Astrocyte (in vitro differentiated cells and primary cell): ENCODE measurements at regions not wholly inside any gene's neighbourhood (a gene's known extent, or its start where the extent isn't known, plus 50 kb on each side); places are given as distances from the start of the nearest gene placed in this dataset.

ENCODE experiments used
- DNase-seq: peaks from one replicate; pipeline ENCODE4 v3.0.0-alpha.2; 2010; ENCODE audit warnings: low read depth
- FAIRE-seq: peaks from 2 replicates; lab custom pipeline; 2011; peaks lifted over from hg19 to GRCh38; lab: Jason Lieb, UNC
- H2AFZ ChIP-seq: 2 replicates; pipeline ENCODE4 v1.6.0; 2012; ENCODE audit warnings: low read depth, low read length, inconsistent platforms
- H3K27ac ChIP-seq: 2 replicates; pipeline ENCODE4 v1.5.1; 2011; ENCODE audit warnings: low read depth, low read length, inconsistent platforms
- H3K27me3 ChIP-seq: 2 replicates; pipeline ENCODE4 v1.6.0; 2011; ENCODE audit warnings: low read length, inconsistent platforms; ENCODE audit not compliant: insufficient read depth
- H3K36me3 ChIP-seq: 2 replicates; pipeline ENCODE4 v1.5.1; 2011; ENCODE audit warnings: low read length, inconsistent platforms; ENCODE audit not compliant: insufficient read depth
- H3K4me1 ChIP-seq: 2 replicates; pipeline ENCODE4 v1.5.1; 2011; ENCODE audit warnings: low read length, inconsistent platforms; ENCODE audit not compliant: insufficient read depth
- H3K4me2 ChIP-seq: 2 replicates; pipeline ENCODE4 v1.6.0; 2012; ENCODE audit warnings: low read length, inconsistent platforms
- H3K4me3 ChIP-seq: 2 replicates; pipeline ENCODE4 v1.5.1; 2011; ENCODE audit warnings: low read depth, mild to moderate bottlenecking, low read length, inconsistent platforms; ENCODE audit not compliant: insufficient read depth
- H3K79me2 ChIP-seq: 2 replicates; pipeline ENCODE4 v1.6.0; 2012; ENCODE audit warnings: mild to moderate bottlenecking, low read length, inconsistent platforms; ENCODE audit not compliant: insufficient read depth
- H3K9ac ChIP-seq: 2 replicates; pipeline ENCODE4 v1.6.0; 2012; ENCODE audit warnings: mild to moderate bottlenecking, low read length, inconsistent platforms
- H3K9me3 ChIP-seq: 2 replicates; pipeline ENCODE4 v1.5.1; 2012; ENCODE audit warnings: low read depth, mild to moderate bottlenecking, low read length, inconsistent platforms; ENCODE audit not compliant: insufficient read depth
- H4K20me1 ChIP-seq: 2 replicates; pipeline ENCODE4 v1.6.0; 2012; ENCODE audit warnings: low read length, inconsistent platforms; ENCODE audit not compliant: insufficient read depth
- H3K27ac Mint-ChIP-seq: one replicate; pipeline ENCODE4 v1.8.0; 2021; ENCODE audit warnings: mild to moderate bottlenecking, mixed read lengths; ENCODE audit not compliant: unreplicated experiment
- H3K27me3 Mint-ChIP-seq: one replicate; pipeline ENCODE4 v1.8.0; 2021; ENCODE audit warnings: low read depth, mixed read lengths; ENCODE audit not compliant: unreplicated experiment
- H3K36me3 Mint-ChIP-seq: one replicate; pipeline ENCODE4 v1.8.0; 2021; ENCODE audit warnings: low read depth, mixed read lengths; ENCODE audit not compliant: unreplicated experiment
- H3K4me1 Mint-ChIP-seq: one replicate; pipeline ENCODE4 v1.8.0; 2021; ENCODE audit warnings: low read depth, mixed read lengths; ENCODE audit not compliant: unreplicated experiment
- H3K4me3 Mint-ChIP-seq: one replicate; pipeline ENCODE4 v1.8.0; 2021; ENCODE audit warnings: mild to moderate bottlenecking, moderate library complexity, mixed read lengths; ENCODE audit not compliant: unreplicated experiment
- H3K9me3 Mint-ChIP-seq: one replicate; pipeline ENCODE4 v1.8.0; 2021; ENCODE audit warnings: mild to moderate bottlenecking, mixed read lengths; ENCODE audit not compliant: unreplicated experiment
- EZH2 ChIP-seq: IDR thresholded peaks from 2 replicates; pipeline ENCODE4 v1.6.1; 2012; ENCODE audit warnings: mild to moderate bottlenecking, low read length, inconsistent platforms; ENCODE audit not compliant: insufficient read depth
- TF ChIP-seq, protein P1 (sequence below): IDR thresholded peaks from 2 replicates; pipeline ENCODE4 v1.5.1; 2011; ENCODE audit warnings: low read depth, mild to moderate bottlenecking, inconsistent platforms, low read length, moderate library complexity; ENCODE audit not compliant: insufficient read depth

DNA sequence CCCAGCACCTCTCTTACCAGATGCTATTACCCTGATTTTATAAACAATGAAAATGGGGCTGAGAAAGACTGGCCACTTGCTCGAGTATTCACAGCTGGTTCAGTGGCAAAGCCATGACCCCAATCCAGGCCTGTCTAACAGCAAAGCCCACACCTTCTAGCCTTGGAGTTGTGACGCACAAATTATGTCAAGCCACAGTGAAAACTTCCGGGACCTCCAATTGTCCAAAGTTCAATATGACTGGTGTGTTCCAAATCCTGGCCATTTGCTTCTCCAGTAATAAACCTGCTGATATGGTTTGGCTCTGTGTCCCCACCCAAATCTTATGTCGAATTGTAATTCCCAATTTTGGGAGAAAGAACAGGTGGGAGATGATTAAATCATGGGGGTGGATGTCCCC is 64.7 kb upstream of the RIOK3 start:
- H3K27me3 Mint-ChIP-seq = no peaks in the 10 kb centered on the region
- Histone ChIP-seq H2AFZ (no peak overlapping the region), H3K4me1 (peaks cover 7% of the 10 kb centered on the region), H4K20me1 (no peaks in the 10 kb centered on the region), H3K36me3 (no peaks in the 10 kb centered on the region), H3K79me2 (no peaks in the 10 kb centered on the region), H3K4me2 (no peak overlapping the region), H3K9me3 (no peaks in the 10 kb centered on the region), H3K27ac (no peak overlapping the region), H3K27me3 (no peaks in the 10 kb centered on the region), H3K9ac (no peak overlapping the region), H3K4me3 (no peak overlapping the region)
- TF ChIP-seq, protein P1, sequence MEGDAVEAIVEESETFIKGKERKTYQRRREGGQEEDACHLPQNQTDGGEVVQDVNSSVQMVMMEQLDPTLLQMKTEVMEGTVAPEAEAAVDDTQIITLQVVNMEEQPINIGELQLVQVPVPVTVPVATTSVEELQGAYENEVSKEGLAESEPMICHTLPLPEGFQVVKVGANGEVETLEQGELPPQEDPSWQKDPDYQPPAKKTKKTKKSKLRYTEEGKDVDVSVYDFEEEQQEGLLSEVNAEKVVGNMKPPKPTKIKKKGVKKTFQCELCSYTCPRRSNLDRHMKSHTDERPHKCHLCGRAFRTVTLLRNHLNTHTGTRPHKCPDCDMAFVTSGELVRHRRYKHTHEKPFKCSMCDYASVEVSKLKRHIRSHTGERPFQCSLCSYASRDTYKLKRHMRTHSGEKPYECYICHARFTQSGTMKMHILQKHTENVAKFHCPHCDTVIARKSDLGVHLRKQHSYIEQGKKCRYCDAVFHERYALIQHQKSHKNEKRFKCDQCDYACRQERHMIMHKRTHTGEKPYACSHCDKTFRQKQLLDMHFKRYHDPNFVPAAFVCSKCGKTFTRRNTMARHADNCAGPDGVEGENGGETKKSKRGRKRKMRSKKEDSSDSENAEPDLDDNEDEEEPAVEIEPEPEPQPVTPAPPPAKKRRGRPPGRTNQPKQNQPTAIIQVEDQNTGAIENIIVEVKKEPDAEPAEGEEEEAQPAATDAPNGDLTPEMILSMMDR = no peak
- TF ChIP-seq EZH2 = no peak
- H3K4me1 Mint-ChIP-seq = peaks cover 5% of the 10 kb centered on the region
- peaks cover 3% of the 10 kb centered on the region for H3K9me3 Mint-ChIP-seq
- peaks cover 10% of the 10 kb centered on the region for H3K36me3 Mint-ChIP-seq
- H3K4me3 Mint-ChIP-seq = no peak overlapping the region
- no peak overlapping the region for H3K27ac Mint-ChIP-seq
- FAIRE-seq (no peak), DNase-seq (no peak)

- no peak overlapping the region for H3K4me3 Mint-ChIP-seq
- FAIRE-seq = no peak
- no peak overlapping the region for H2AFZ ChIP-seq
- peaks cover 3% of the 10 kb centered on the region for H3K4me1 Mint-ChIP-seq
- no peaks in the 10 kb centered on the region for H3K36me3 ChIP-seq
- peaks cover 2% of the 10 kb centered on the region for H3K9me3 Mint-ChIP-seq
- H3K9me3 ChIP-seq = no peaks in the 10 kb centered on the region
- TF ChIP-seq EZH2 = no peak
- TF ChIP-seq, protein P1 = no peak
- H3K27ac ChIP-seq = no peak overlapping the region
- H3K27me3 ChIP-seq = no peaks in the 10 kb centered on the region
- H3K4me1 ChIP-seq = peaks cover 6% of the 10 kb centered on the region
- no peaks in the 10 kb centered on the region for H3K27me3 Mint-ChIP-seq
- no peak overlapping the region for H3K4me3 ChIP-seq
- no peak overlapping the region for H3K9ac ChIP-seq
- H3K27ac Mint-ChIP-seq = no peak overlapping the region
- H4K20me1 ChIP-seq = no peaks in the 10 kb centered on the region
- H3K4me2 ChIP-seq = no peak overlapping the region
- no peak for DNase-seq
- H3K36me3 Mint-ChIP-seq = peaks cover 9% of the 10 kb centered on the region
- no peaks in the 10 kb centered on the region for H3K79me2 ChIP-seq
Measured at GRCh38 chr18:23391156-23391555, 61.9 kb upstream of the RIOK3 start.

GRCh38 chr18:23397907-23398306 is 55.2 kb upstream of the RIOK3 start:
- TF ChIP-seq, protein P1 = no peak
- H3K36me3 Mint-ChIP-seq = peaks cover 10% of the 10 kb centered on the region
- Histone ChIP-seq H3K79me2 (no peaks in the 10 kb centered on the region), H3K4me1 (peaks cover 13% of the 10 kb centered on the region), H4K20me1 (no peaks in the 10 kb centered on the region), H3K27me3 (no peaks in the 10 kb centered on the region), H3K36me3 (no peaks in the 10 kb centered on the region), H2AFZ (no peak overlapping the region), H3K4me2 (no peak overlapping the region), H3K9me3 (no peaks in the 10 kb centered on the region), H3K27ac (no peak overlapping the region), H3K4me3 (no peak overlapping the region), H3K9ac (no peak overlapping the region)
- peaks cover 24% of the 10 kb centered on the region for H3K4me1 Mint-ChIP-seq
- no peak overlapping the region for H3K4me3 Mint-ChIP-seq
- FAIRE-seq (no peak), DNase-seq (no peak)
- no peaks in the 10 kb centered on the region for H3K27me3 Mint-ChIP-seq
- peaks cover 2% of the 10 kb centered on the region for H3K9me3 Mint-ChIP-seq
- no peak overlapping the region for H3K27ac Mint-ChIP-seq
